ENCODE measurements at regions not wholly inside any gene's neighbourhood (a gene's known extent, or its start where the extent isn't known, plus 50 kb on each side); places are given as distances from the start of the nearest gene placed in this dataset.
"Not testable (repeated sequence)": the region's sequence is repeated elsewhere in the genome, so short reads cannot be mapped to it uniquely, and the experiment has no call there.

DNA sequence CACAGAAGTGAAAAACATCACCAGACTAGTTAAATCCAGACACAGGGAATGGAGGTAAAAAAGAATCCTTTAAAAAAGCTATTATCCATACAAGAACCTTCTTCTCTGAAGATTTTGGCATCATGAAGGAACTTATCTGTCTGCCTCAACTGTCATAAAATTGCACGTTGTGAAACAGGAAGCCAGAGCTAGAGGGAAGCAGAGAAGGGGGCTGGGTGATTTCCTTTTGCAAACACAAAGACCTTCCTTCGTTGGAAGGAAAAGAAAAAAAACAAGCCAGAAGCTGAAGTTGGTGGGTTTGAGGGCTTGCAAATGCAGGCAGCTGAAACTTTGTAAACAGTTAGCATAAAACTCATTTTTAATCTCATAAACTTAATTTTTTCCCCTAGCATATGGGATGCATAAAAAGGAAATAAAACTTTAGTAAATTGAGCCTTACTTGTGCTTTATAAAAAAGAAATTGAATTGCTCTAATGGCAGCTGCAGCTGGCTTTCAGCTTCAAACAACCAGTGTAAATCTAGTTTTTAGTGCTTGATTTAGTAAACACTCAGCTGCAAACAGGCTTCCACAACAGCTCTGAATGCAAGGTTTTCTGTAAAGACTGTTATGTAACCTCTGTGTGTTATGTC lies 101.6 kb downstream of the OTUD1 start:
- Histone ChIP-seq H3K4me3 (ENCODE audit: low read depth, low read length) (no peak overlapping the region), H3K27ac (ENCODE audit: extremely low read depth, low read depth, low read length) (no peak overlapping the region), H3K9me3 (ENCODE audit: control insufficient read depth, insufficient read depth, low read depth, low read length) (no peaks in the 10 kb centered on the region), H3K4me1 (ENCODE audit: control insufficient read depth, insufficient read depth, low read length) (no peaks in the 10 kb centered on the region), H3K36me3 (ENCODE audit: control insufficient read depth in 2 of 2, insufficient read depth in 1 of 2, low read length in 2 of 2) (no peaks in the 10 kb centered on the region)
- ChIA-PET CTCF (interaction anchor here (0.6 to 1.5 kb wide), 5 partner anchors 10 to 1694 kb away, joined by 3 to 4 read pairs (median 4); no protein-coding TSS in a partner anchor), POLR2A (no interaction called here)
- TF ChIP-seq SP2 (tag by site-specific recombination; IDR thresholded peaks at IDR 0.05): no peak
- no peak for TF ChIP-seq ZNF133 (tag by site-specific recombination; IDR thresholded peaks at IDR 0.05)
- TF ChIP-seq, protein P1, sequence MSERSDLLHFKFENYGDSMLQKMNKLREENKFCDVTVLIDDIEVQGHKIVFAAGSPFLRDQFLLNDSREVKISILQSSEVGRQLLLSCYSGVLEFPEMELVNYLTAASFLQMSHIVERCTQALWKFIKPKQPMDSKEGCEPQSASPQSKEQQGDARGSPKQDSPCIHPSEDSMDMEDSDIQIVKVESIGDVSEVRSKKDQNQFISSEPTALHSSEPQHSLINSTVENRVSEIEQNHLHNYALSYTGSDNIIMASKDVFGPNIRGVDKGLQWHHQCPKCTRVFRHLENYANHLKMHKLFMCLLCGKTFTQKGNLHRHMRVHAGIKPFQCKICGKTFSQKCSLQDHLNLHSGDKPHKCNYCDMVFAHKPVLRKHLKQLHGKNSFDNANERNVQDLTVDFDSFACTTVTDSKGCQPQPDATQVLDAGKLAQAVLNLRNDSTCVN (tag by site-specific recombination; optimal IDR thresholded peaks at IDR 0.05): no peak
- TF ChIP-seq ZNF670 (tag by site-specific recombination; IDR thresholded peaks at IDR 0.05; ENCODE audit: low read depth): no peak
- TF ChIP-seq ZNF248 (tag by site-specific recombination; IDR thresholded peaks at IDR 0.05): no peak
- no peak for TF ChIP-seq ZXDB (tag by site-specific recombination; IDR thresholded peaks at IDR 0.05)

DNA sequence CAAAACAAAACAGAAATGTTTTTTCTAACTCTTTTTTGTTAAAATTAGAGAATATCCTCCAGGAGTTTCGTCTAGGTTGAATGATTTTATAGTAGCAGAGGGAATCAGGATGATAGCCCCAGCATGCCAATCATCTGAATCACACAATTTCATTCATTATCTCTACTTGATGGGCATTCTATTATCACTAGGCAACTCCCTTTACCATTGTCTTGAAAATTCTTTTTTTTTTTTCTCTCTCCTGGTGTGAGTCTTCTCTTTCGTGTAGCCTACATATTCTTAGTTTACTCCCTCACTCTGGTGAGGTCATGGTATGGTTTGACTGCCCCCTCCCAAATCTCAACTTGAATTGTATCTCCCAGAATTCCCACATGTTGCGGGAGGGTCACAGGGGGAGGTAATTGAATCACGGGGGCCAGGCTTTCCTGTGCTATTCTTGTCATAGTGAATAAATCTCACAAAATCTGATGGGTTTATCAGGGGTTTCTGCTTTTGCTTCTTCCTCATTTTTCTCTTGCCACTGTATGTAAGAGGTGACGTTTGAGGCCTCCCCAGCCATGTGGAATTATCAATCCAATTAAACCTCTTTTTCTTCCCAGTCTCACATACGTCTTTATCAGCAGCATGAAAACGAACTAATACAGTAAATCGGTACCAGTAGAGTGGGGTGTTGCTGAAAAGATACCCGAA lies 105.0 kb downstream of the OTUD1 start:
- Histone ChIP-seq H3K4me1 (ENCODE audit: control insufficient read depth, insufficient read depth, low read length) (no peaks in the 10 kb centered on the region), H3K27ac (ENCODE audit: extremely low read depth, low read depth, low read length) (no peak overlapping the region), H3K4me3 (ENCODE audit: low read depth, low read length) (no peak overlapping the region), H3K36me3 (ENCODE audit: control insufficient read depth in 2 of 2, insufficient read depth in 1 of 2, low read length in 2 of 2) (no peaks in the 10 kb centered on the region), H3K9me3 (ENCODE audit: control insufficient read depth, insufficient read depth, low read depth, low read length) (no peaks in the 10 kb centered on the region)
- ChIA-PET POLR2A (no interaction called here), CTCF (no interaction called here)
- TF ChIP-seq, protein P2, sequence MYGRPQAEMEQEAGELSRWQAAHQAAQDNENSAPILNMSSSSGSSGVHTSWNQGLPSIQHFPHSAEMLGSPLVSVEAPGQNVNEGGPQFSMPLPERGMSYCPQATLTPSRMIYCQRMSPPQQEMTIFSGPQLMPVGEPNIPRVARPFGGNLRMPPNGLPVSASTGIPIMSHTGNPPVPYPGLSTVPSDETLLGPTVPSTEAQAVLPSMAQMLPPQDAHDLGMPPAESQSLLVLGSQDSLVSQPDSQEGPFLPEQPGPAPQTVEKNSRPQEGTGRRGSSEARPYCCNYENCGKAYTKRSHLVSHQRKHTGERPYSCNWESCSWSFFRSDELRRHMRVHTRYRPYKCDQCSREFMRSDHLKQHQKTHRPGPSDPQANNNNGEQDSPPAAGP (tag by site-specific recombination; IDR thresholded peaks at IDR 0.05): no peak
- TF ChIP-seq ZNF155 (tag by site-specific recombination; IDR thresholded peaks at IDR 0.05): no peak
- TF ChIP-seq, protein P3, sequence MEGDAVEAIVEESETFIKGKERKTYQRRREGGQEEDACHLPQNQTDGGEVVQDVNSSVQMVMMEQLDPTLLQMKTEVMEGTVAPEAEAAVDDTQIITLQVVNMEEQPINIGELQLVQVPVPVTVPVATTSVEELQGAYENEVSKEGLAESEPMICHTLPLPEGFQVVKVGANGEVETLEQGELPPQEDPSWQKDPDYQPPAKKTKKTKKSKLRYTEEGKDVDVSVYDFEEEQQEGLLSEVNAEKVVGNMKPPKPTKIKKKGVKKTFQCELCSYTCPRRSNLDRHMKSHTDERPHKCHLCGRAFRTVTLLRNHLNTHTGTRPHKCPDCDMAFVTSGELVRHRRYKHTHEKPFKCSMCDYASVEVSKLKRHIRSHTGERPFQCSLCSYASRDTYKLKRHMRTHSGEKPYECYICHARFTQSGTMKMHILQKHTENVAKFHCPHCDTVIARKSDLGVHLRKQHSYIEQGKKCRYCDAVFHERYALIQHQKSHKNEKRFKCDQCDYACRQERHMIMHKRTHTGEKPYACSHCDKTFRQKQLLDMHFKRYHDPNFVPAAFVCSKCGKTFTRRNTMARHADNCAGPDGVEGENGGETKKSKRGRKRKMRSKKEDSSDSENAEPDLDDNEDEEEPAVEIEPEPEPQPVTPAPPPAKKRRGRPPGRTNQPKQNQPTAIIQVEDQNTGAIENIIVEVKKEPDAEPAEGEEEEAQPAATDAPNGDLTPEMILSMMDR (tag by site-specific recombination; IDR thresholded peaks at IDR 0.05): no peak

DNA sequence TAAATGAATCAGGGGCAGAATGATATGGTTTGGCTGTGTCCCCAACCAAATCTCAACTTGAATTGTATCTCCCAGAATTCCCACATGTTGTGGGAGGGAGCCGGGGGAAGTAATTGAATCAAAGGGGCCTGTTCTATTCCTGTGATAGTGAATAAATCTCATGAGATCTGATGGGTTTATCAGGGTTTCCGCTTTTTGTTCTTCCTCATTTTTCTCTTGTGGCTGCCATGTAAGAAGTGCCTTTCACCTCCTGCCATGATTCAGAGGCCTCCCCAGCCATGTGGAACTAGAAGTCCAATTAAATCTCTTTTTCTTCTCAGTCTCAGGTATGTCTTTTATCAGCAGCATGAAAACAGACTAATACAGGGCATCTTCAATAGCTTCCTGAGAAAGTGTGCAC lies 107.0 kb downstream of the OTUD1 start:
- H3K36me3 ChIP-seq (ENCODE audit: control insufficient read depth in 2 of 2, insufficient read depth in 1 of 2, low read length in 2 of 2); H3K9me3 ChIP-seq (ENCODE audit: control insufficient read depth, insufficient read depth, low read depth, low read length); H3K4me1 ChIP-seq (ENCODE audit: control insufficient read depth, insufficient read depth, low read length); POLR2A ChIA-PET; H3K4me3 ChIP-seq (ENCODE audit: low read depth, low read length); H3K27ac ChIP-seq (ENCODE audit: extremely low read depth, low read depth, low read length): not testable (repeated sequence)
- CTCF ChIA-PET: interaction anchor here (0.6 to 1.1 kb wide), 2 partner anchors 16 to 147 kb away, joined by 3 read pairs; no protein-coding TSS in a partner anchor

DNA sequence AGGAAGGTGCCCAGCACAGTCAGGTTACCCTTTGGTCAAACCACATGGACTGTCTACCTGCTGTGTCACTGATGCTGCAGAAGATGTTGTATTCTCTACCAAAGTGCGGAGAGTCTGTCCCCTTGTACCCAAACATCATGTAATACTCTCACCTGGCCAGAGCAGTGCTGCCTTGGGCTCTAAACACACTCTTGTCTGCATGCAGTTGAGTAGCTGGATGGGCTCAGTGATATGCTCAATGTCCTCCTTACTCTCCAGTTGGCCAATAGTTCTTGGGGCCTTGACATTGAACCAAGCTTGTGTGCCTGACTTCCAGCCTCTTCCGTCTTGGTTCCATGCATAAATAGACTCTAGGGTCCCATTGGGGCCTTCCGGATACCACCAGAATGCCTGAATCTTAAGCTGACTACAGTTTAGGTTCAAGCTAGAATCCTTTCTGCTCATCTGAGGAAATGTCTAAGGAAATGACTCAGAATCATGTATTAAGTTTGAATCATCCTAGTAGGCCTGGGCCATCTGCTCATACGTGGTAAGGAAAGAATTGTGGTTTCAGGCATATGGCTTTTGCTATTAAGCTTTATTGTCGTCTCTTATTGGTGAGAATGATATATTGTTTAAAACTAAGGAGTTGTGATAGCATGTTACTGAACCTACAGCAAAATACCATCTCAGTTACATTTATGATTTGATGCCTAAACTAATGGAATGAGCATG lies 118.0 kb downstream of the OTUD1 start:
- no peak overlapping the region for H3K27ac ChIP-seq (ENCODE audit: extremely low read depth, low read depth, low read length)
- TF ChIP-seq ZNF747 (tag by site-specific recombination; IDR thresholded peaks at IDR 0.05) (no peak), ZNF354C (tag by site-specific recombination; IDR thresholded peaks at IDR 0.05; ENCODE audit: borderline replicate concordance, low read depth) (no peak)

More for the DNA sequence above, 118.0 kb downstream of the OTUD1 start:
- POLR2A ChIA-PET: no interaction called here
- H3K4me3 ChIP-seq (ENCODE audit: low read depth, low read length): no peak overlapping the region
- CTCF ChIA-PET: no interaction called here
- no peaks in the 10 kb centered on the region for H3K4me1 ChIP-seq (ENCODE audit: control insufficient read depth, insufficient read depth, low read length)
- no peaks in the 10 kb centered on the region for H3K36me3 ChIP-seq (ENCODE audit: control insufficient read depth in 2 of 2, insufficient read depth in 1 of 2, low read length in 2 of 2)
- H3K9me3 ChIP-seq (ENCODE audit: control insufficient read depth, insufficient read depth, low read depth, low read length): no peaks in the 10 kb centered on the region

Measured in HEK293 (cell line).